Hepatocyte (in vitro differentiated cells): ENCODE measurements at regions not wholly inside any gene's neighbourhood (a gene's known extent, or its start where the extent isn't known, plus 50 kb on each side); places are given as distances from the start of the nearest gene placed in this dataset.

Experiments used
- DNase-seq: peaks from one replicate; pipeline ENCODE4 v3.0.0-alpha.2; 2016; ENCODE audit warnings: low spot score
- H2AFZ ChIP-seq: fragments of 200-600 bp; sonication (generic); 2 replicates; pipeline ENCODE4 v1.6.0; 2016; ENCODE audit warnings: antibody characterized with exemption, mild to moderate bottlenecking
- H3K27ac ChIP-seq: fragments of 200-600 bp; sonication (generic); 2 replicates; pipeline ENCODE4 v1.5.1; 2016; ENCODE audit warnings: mild to moderate bottlenecking
- H3K27me3 ChIP-seq: fragments of 200-600 bp; sonication (generic); 2 replicates; pipeline ENCODE4 v1.6.1; 2016
- H3K36me3 ChIP-seq: fragments of 200-600 bp; sonication (generic); replicated peaks from 2 replicates; pipeline ENCODE4 v1.5.1; 2016; ENCODE audit warnings: low read depth; ENCODE audit not compliant: insufficient read depth
- H3K4me1 ChIP-seq: fragments of 200-600 bp; sonication (generic); 2 replicates; pipeline ENCODE4 v1.5.1; 2016; ENCODE audit warnings: mild to moderate bottlenecking, moderate library complexity; ENCODE audit not compliant: insufficient read depth
- H3K4me2 ChIP-seq: fragments of 200-600 bp; sonication (generic); 2 replicates; pipeline ENCODE4 v1.6.0; 2016
- H3K4me3 ChIP-seq: fragments of 200-600 bp; sonication (generic); 2 replicates; pipeline ENCODE4 v1.5.1; 2016; ENCODE audit warnings: mild to moderate bottlenecking
- H3K79me2 ChIP-seq: fragments of 200-600 bp; sonication (generic); 2 replicates; pipeline ENCODE4 v1.6.0; 2017; ENCODE audit warnings: mild to moderate bottlenecking
- H3K9me2 ChIP-seq: fragments of 200-600 bp; sonication (generic); replicated peaks from 2 replicates; pipeline ENCODE4 v1.6.0; 2017; ENCODE audit warnings: mild to moderate bottlenecking; ENCODE audit not compliant: insufficient read depth
- H3K9me3 ChIP-seq: fragments of 200-600 bp; sonication (generic); 2 replicates; pipeline ENCODE4 v1.5.1; 2016; ENCODE audit warnings: low read depth, mild to moderate bottlenecking
- H4K20me1 ChIP-seq: fragments of 200-600 bp; sonication (generic); 2 replicates; pipeline ENCODE4 v1.6.0; 2016; ENCODE audit warnings: mild to moderate bottlenecking; ENCODE audit not compliant: insufficient read depth, poor library complexity, severe bottlenecking
- EZH2 ChIP-seq: fragments of 200-600 bp; sonication (generic); IDR thresholded peaks from 2 replicates; pipeline ENCODE4 v1.6.1; 2016; ENCODE audit warnings: antibody characterized with exemption, mild to moderate bottlenecking, borderline replicate concordance
- EZH2phosphoT487 ChIP-seq: fragments of 200-600 bp; sonication (generic); IDR thresholded peaks from one replicate; pipeline ENCODE4 v1.6.1; 2018; ENCODE audit warnings: antibody characterized with exemption, mild to moderate bottlenecking, low read depth, moderate library complexity; ENCODE audit not compliant: unreplicated experiment, severe bottlenecking
- WGBS: methylation state at CpG from one replicate; pipeline ENCODE4 v1.1.6; 2016; ENCODE audit warnings: low lambda C conversion rate; ENCODE audit errors: missing lambda C conversion rate; 5-methylcytosine and 5-hydroxymethylcytosine counted together
- TF ChIP-seq, protein P1 (sequence below): fragments of 200-600 bp; sonication (generic); IDR thresholded peaks from 2 replicates; pipeline ENCODE4 v1.5.1; 2016; ENCODE audit warnings: antibody characterized with exemption, mild to moderate bottlenecking; ENCODE audit not compliant: poor library complexity

DNA sequence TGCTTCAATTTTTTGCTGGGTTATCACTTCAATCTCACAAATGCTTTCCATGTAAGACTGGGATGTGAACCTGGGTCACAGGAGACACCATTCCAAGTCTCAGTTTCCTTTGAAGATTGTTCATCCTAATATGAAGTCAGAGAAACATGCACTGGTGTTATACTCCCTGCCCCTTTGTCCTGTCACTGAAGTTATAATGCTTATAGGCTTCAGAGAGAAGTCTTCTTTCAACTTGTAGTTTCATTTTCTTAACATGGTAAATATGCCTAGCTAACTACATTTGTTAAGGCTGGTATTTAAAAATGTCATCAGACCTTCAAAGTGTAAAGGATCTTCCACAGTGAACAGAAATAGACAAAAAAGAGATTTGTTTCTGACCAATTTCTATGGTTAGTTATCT, 1195.9 kb downstream of the MRPL39 start:
- Histone ChIP-seq H3K4me1 (no peaks in the 10 kb centered on the region), H3K9me2 (no peaks in the 10 kb centered on the region), H3K9me3 (no peaks in the 10 kb centered on the region), H3K4me2 (no peak overlapping the region), H3K36me3 (no peaks in the 10 kb centered on the region), H2AFZ (no peak overlapping the region), H4K20me1 (no peaks in the 10 kb centered on the region), H3K27ac (no peak overlapping the region), H3K4me3 (no peak overlapping the region), H3K27me3 (no peaks in the 10 kb centered on the region), H3K79me2 (no peaks in the 10 kb centered on the region)
- TF ChIP-seq EZH2phosphoT487 (no peak), EZH2 (no peak)
- TF ChIP-seq, protein P1, sequence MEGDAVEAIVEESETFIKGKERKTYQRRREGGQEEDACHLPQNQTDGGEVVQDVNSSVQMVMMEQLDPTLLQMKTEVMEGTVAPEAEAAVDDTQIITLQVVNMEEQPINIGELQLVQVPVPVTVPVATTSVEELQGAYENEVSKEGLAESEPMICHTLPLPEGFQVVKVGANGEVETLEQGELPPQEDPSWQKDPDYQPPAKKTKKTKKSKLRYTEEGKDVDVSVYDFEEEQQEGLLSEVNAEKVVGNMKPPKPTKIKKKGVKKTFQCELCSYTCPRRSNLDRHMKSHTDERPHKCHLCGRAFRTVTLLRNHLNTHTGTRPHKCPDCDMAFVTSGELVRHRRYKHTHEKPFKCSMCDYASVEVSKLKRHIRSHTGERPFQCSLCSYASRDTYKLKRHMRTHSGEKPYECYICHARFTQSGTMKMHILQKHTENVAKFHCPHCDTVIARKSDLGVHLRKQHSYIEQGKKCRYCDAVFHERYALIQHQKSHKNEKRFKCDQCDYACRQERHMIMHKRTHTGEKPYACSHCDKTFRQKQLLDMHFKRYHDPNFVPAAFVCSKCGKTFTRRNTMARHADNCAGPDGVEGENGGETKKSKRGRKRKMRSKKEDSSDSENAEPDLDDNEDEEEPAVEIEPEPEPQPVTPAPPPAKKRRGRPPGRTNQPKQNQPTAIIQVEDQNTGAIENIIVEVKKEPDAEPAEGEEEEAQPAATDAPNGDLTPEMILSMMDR: no peak
- DNase-seq: no peak

DNA sequence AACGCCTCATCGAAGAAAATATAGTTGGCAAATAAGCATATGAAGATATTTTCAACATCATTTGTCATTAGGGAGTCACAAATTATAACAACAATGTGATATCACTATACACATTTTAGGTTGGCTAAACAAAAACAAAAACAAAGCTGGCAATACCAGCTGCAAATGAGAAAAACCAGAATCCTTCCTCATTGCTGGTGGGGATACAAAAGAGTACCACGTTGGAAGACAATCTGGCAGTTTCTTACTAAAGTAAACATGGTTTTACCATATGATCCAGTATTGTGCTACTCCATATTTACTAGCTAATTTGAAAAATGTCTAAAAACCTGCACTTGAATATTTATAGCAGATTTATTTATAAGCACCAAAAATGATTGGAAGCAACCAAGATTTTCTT, 1204.1 kb downstream of the MRPL39 start:
- Histone ChIP-seq H3K4me1 (no peaks in the 10 kb centered on the region), H3K79me2 (no peaks in the 10 kb centered on the region), H3K27me3 (no peaks in the 10 kb centered on the region), H3K9me3 (no peaks in the 10 kb centered on the region), H4K20me1 (no peaks in the 10 kb centered on the region), H3K36me3 (no peaks in the 10 kb centered on the region), H3K4me2 (no peak overlapping the region), H3K4me3 (no peak overlapping the region), H3K9me2 (no peaks in the 10 kb centered on the region), H2AFZ (no peak overlapping the region), H3K27ac (no peak overlapping the region)
- 60% methylated on average over 3 of the region's 3 CpGs for WGBS
- no peak for TF ChIP-seq EZH2
- TF ChIP-seq, protein P1: no peak
- no peak for DNase-seq

DNA sequence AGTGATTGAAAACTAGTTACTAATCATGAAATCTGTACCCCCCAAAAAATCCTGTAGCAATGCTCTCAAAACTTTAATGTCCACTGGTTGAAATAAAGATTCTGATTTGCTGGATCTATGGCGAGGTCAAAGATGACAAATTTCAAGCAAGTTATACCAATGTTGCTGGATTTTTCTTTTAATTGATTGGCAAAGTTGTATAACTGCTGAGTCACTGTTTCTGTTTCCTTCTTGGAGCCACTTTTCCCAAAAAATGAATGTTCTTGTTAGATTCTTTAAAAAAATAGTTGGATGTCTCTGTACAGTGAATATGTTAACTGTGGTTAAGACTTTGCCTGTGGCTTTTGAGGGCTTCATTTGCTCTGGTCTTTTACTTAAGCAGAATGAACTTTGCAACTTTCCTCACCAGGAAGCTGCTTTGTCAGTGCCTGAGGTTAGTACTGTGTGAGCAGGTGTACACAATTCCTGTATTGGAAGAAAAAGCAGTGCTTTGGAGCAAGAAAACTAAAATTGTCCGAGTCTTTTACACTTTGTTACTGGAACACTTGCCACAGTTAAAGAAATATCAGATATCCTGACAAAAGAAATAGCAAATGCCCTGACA, 1211.9 kb downstream of the MRPL39 start:
- no peak for DNase-seq
- Histone ChIP-seq H3K27ac (no peak overlapping the region), H2AFZ (no peak overlapping the region), H3K9me2 (no peaks in the 10 kb centered on the region), H4K20me1 (no peaks in the 10 kb centered on the region), H3K27me3 (no peaks in the 10 kb centered on the region), H3K79me2 (no peaks in the 10 kb centered on the region), H3K4me2 (no peak overlapping the region), H3K36me3 (no peaks in the 10 kb centered on the region), H3K4me3 (no peak overlapping the region), H3K9me3 (peaks cover 4% of the 10 kb centered on the region), H3K4me1 (no peaks in the 10 kb centered on the region)
- WGBS: 51% methylated on average over 2 of the region's 2 CpGs
- TF ChIP-seq EZH2phosphoT487 (no peak), EZH2 (no peak)
- TF ChIP-seq, protein P1: no peak

DNA sequence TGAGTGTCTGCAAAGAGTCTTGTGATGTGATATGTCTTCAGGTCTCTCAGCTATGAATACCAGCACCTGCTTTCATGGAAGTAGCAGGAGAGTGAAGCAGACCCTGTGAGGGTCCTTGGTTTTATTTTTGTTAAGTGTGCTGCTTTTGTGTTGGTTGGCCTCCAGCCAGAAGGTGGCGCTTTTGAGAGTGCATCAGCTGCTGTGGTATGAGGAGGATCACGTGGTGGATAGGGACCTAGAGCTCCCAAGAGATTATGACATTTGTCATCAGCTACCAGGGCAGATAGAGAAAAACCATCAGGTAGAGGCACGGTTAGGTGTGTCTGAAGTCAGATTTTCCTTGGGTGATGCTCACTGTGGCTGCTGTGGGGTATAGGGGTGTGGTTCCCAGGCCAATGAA, 1232.1 kb downstream of the MRPL39 start:
- Histone ChIP-seq H3K4me3 (no peak overlapping the region), H3K79me2 (no peaks in the 10 kb centered on the region), H3K27me3 (no peaks in the 10 kb centered on the region), H3K9me3 (peaks cover 4% of the 10 kb centered on the region), H3K4me1 (no peaks in the 10 kb centered on the region), H2AFZ (no peak overlapping the region), H3K4me2 (no peak overlapping the region), H3K9me2 (no peaks in the 10 kb centered on the region), H3K36me3 (no peaks in the 10 kb centered on the region), H3K27ac (no peak overlapping the region), H4K20me1 (no peaks in the 10 kb centered on the region)
- DNase-seq: no peak
- 42% methylated on average over 3 of the region's 3 CpGs for WGBS
- TF ChIP-seq, protein P1: no peak
- no peak for TF ChIP-seq EZH2phosphoT487
- TF ChIP-seq EZH2: no peak
